ENCODE measurements at regions not wholly inside any gene's neighbourhood (a gene's known extent, or its start where the extent isn't known, plus 50 kb on each side); places are given as distances from the start of the nearest gene placed in this dataset.
"Not testable (repeated sequence)": the region's sequence is repeated elsewhere in the genome, so short reads cannot be mapped to it uniquely, and the experiment has no call there.

- H3K4me2 ChIP-seq (ENCODE audit: insufficient read depth in 1 of 2, low read depth in 2 of 2, low read length in 2 of 2); H2BK5ac ChIP-seq (ENCODE audit: low read depth, low read length); H2AK5ac ChIP-seq (ENCODE audit: low read depth, low read length); H3K9ac ChIP-seq (replicated peaks in 1 of 4; ENCODE audit: extremely low read depth in 1 of 4, low read depth in 3 of 4, low read length in 3 of 4); H4K5ac ChIP-seq (ENCODE audit: insufficient read length, low read depth, low read length); H3K27ac ChIP-seq (ENCODE audit: low read depth, low read length); H3K79me2 ChIP-seq (ENCODE audit: control insufficient read depth in 1 of 2, insufficient read depth in 2 of 2, low read length in 2 of 2); H3K23ac ChIP-seq (ENCODE audit: insufficient read length); H4K91ac ChIP-seq (replicated peaks; ENCODE audit: insufficient read length, low read length); H3K4me1 ChIP-seq (replicated peaks in 1 of 4; ENCODE audit: control insufficient read depth in 3 of 4, insufficient read depth in 4 of 4, low read length in 3 of 4); H2BK15ac ChIP-seq (ENCODE audit: low read length); H3K4ac ChIP-seq (replicated peaks; ENCODE audit: insufficient read length, low read depth, low read length); H2BK120ac ChIP-seq (replicated peaks; ENCODE audit: low read depth, low read length); H4K8ac ChIP-seq (ENCODE audit: extremely low read depth, insufficient read depth, low read length); H3K4me3 ChIP-seq (ENCODE audit: extremely low read depth in 1 of 4, insufficient read depth in 2 of 4, low read depth in 3 of 4, low read length in 4 of 4); H2BK20ac ChIP-seq (ENCODE audit: low read length); H3K56ac ChIP-seq (replicated peaks; ENCODE audit: insufficient read length, low read depth, low read length); FAIRE-seq; H4K20me1 ChIP-seq (replicated peaks in 1 of 2; ENCODE audit: control insufficient read depth in 1 of 2, insufficient read depth in 2 of 2, low read length in 2 of 2); H3K18ac ChIP-seq (ENCODE audit: extremely low read depth, low read length); H3K14ac ChIP-seq (ENCODE audit: insufficient read length); POLR2A ChIA-PET (ENCODE audit: partially characterized antibody); H3K9me3 ChIP-seq (ENCODE audit: insufficient read depth in 2 of 2, low read depth in 1 of 2, low read length in 1 of 2); DNase-seq (ENCODE audit: low read depth in 1 of 2, low spot score in 2 of 2); H3K36me3 ChIP-seq (ENCODE audit: control insufficient read depth in 2 of 4, insufficient read depth in 4 of 4, low read length in 3 of 4); H3K79me1 ChIP-seq (ENCODE audit: low read depth, low read length); H2BK12ac ChIP-seq (ENCODE audit: low read depth, low read length); H2AFZ ChIP-seq (ENCODE audit: low read length); H3K23me2 ChIP-seq (ENCODE audit: low read depth, low read length); H3K27me3 ChIP-seq (replicated peaks in 1 of 4; ENCODE audit: control insufficient read depth in 3 of 4, extremely low read depth in 1 of 4, insufficient read depth in 3 of 4, low read length in 3 of 4): not testable (repeated sequence)
- no CpG with 5 or more reads among the region's 8 CpGs for WGBS, 2 experiments (ENCODE audit: extremely low coverage in 1 of 2, insufficient coverage in 1 of 2, insufficient read length in 1 of 2, insufficient replicate concordance in 2 of 2, low coverage in 1 of 2, low lambda C conversion rate in 2 of 2, missing lambda C conversion rate in 1 of 2)
- CTCF ChIA-PET (ENCODE audit: partially characterized antibody), result interaction anchor here (1.3 kb wide), 1 partner anchor 49 kb away, joined by 5 read pairs; no protein-coding TSS in a partner anchor
These were observed 271.1 kb upstream of the SFSWAP start for GRCh38 chr12:131439752-131440151.

- POLR2A ChIA-PET (ENCODE audit: partially characterized antibody); H2AFZ ChIP-seq (ENCODE audit: low read length); H3K23ac ChIP-seq (ENCODE audit: insufficient read length); H3K4ac ChIP-seq (replicated peaks; ENCODE audit: insufficient read length, low read depth, low read length); H2AK5ac ChIP-seq (ENCODE audit: low read depth, low read length); H2BK15ac ChIP-seq (ENCODE audit: low read length); H4K91ac ChIP-seq (replicated peaks; ENCODE audit: insufficient read length, low read length); H3K36me3 ChIP-seq (ENCODE audit: control insufficient read depth in 2 of 4, insufficient read depth in 4 of 4, low read length in 3 of 4); H3K14ac ChIP-seq (ENCODE audit: insufficient read length); H4K5ac ChIP-seq (ENCODE audit: insufficient read length, low read depth, low read length); H3K23me2 ChIP-seq (ENCODE audit: low read depth, low read length); H2BK20ac ChIP-seq (ENCODE audit: low read length); H3K56ac ChIP-seq (replicated peaks; ENCODE audit: insufficient read length, low read depth, low read length); H4K20me1 ChIP-seq (replicated peaks in 1 of 2; ENCODE audit: control insufficient read depth in 1 of 2, insufficient read depth in 2 of 2, low read length in 2 of 2); H3K18ac ChIP-seq (ENCODE audit: extremely low read depth, low read length); H2BK5ac ChIP-seq (ENCODE audit: low read depth, low read length); H3K9me3 ChIP-seq (ENCODE audit: insufficient read depth in 2 of 2, low read depth in 1 of 2, low read length in 1 of 2); H2BK12ac ChIP-seq (ENCODE audit: low read depth, low read length); H3K9ac ChIP-seq (replicated peaks in 1 of 4; ENCODE audit: extremely low read depth in 1 of 4, low read depth in 3 of 4, low read length in 3 of 4); H3K27ac ChIP-seq (ENCODE audit: low read depth, low read length); H3K4me1 ChIP-seq (replicated peaks in 1 of 4; ENCODE audit: control insufficient read depth in 3 of 4, insufficient read depth in 4 of 4, low read length in 3 of 4); H3K4me3 ChIP-seq (ENCODE audit: extremely low read depth in 1 of 4, insufficient read depth in 2 of 4, low read depth in 3 of 4, low read length in 4 of 4); H3K79me1 ChIP-seq (ENCODE audit: low read depth, low read length); CTCF ChIA-PET (ENCODE audit: partially characterized antibody); H3K27me3 ChIP-seq (replicated peaks in 1 of 4; ENCODE audit: control insufficient read depth in 3 of 4, extremely low read depth in 1 of 4, insufficient read depth in 3 of 4, low read length in 3 of 4); H4K8ac ChIP-seq (ENCODE audit: extremely low read depth, insufficient read depth, low read length); H3K4me2 ChIP-seq (ENCODE audit: insufficient read depth in 1 of 2, low read depth in 2 of 2, low read length in 2 of 2); H3K79me2 ChIP-seq (ENCODE audit: control insufficient read depth in 1 of 2, insufficient read depth in 2 of 2, low read length in 2 of 2); H2BK120ac ChIP-seq (replicated peaks; ENCODE audit: low read depth, low read length): not testable (repeated sequence)
- DNase-seq (ENCODE audit: low read depth in 1 of 2, low spot score in 2 of 2) (peak in 1 of 2 experiments; percentile 10), FAIRE-seq (peak; percentile 7)
- WGBS, 2 experiments (ENCODE audit: extremely low coverage in 1 of 2, insufficient coverage in 1 of 2, insufficient read length in 1 of 2, insufficient replicate concordance in 2 of 2, low coverage in 1 of 2, low lambda C conversion rate in 2 of 2, missing lambda C conversion rate in 1 of 2), result 83% methylated on average over 5 of the region's 21 CpGs; no CpG with 5 or more reads in 1 of the 2 experiments
These were observed 270.5 kb upstream of the SFSWAP start for GRCh38 chr12:131440209-131441059.

All from H1 (cell line).